Peyer's patch (tissue), 4 donors: ENCODE measurements at regions not wholly inside any gene's neighbourhood (a gene's known extent, or its start where the extent isn't known, plus 50 kb on each side); places are given as distances from the start of the nearest gene placed in this dataset.

Experiments
- POLR2A ChIP-seq, 2 donors: fragments of 450-650 bp; IDR thresholded peaks; one replicate each; pipeline ENCODE4 v1.5.1; 2017; ENCODE audit warnings: antibody characterized with exemption in 2 of 2, mild to moderate bottlenecking in 2 of 2, moderate library complexity in 2 of 2
- TF ChIP-seq, protein P1 (sequence below), 6 experiments: fragments of 450-650 bp in 4 of 6; fragments of 200-600 bp in 2 of 6; sonication (generic) in 1 of 6; IDR thresholded peaks; one replicate each; pipeline ENCODE4 v1.5.1; 2017 to 2019; ENCODE audit warnings: antibody characterized with exemption in 6 of 6, mild to moderate bottlenecking in 3 of 6, moderate library complexity in 1 of 6

DNA sequence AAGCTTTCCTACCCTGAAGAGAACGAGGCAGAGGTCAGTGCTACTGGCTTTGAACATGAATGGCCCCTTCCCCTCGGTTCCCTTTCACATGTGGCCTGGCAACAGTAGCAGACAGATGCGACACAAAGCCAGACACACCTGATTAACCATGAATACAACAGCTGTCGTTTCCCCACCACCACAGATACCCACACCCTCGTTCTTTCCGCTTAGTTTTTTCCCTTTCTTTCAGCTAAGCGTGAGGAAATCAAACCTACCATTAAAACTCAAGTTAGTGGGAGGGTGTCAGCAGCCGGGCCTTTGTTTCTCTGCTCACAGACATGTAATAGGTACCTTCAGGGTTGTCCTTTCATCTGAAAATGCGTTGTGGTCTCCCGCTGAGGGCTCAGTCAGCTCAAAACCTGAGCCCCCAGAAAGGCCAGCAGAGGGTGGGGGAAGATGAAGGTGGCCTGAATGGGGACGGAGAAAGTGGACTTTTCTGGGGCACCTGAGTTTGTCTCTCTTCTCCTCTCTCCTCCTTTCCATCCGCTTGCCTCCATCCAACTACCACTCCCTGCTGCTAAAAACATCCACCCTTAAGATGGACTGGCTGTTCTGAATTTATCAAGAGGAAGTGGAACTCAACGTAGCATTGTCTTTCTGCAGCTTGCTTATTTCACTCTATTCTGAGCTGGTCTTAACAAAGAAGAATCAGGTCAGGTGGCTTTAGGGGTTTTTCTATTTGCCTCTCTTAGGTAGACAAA, 516.6 kb upstream of the JARID2 start:
- TF ChIP-seq, protein P1, sequence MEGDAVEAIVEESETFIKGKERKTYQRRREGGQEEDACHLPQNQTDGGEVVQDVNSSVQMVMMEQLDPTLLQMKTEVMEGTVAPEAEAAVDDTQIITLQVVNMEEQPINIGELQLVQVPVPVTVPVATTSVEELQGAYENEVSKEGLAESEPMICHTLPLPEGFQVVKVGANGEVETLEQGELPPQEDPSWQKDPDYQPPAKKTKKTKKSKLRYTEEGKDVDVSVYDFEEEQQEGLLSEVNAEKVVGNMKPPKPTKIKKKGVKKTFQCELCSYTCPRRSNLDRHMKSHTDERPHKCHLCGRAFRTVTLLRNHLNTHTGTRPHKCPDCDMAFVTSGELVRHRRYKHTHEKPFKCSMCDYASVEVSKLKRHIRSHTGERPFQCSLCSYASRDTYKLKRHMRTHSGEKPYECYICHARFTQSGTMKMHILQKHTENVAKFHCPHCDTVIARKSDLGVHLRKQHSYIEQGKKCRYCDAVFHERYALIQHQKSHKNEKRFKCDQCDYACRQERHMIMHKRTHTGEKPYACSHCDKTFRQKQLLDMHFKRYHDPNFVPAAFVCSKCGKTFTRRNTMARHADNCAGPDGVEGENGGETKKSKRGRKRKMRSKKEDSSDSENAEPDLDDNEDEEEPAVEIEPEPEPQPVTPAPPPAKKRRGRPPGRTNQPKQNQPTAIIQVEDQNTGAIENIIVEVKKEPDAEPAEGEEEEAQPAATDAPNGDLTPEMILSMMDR (IDR thresholded peaks at IDR 0.05), result no peak
- no peak for TF ChIP-seq POLR2A (IDR thresholded peaks at IDR 0.05)
